GM19035 (cell line): ENCODE measurements at regions not wholly inside any gene's neighbourhood (a gene's known extent, or its start where the extent isn't known, plus 50 kb on each side); places are given as distances from the start of the nearest gene placed in this dataset.
"Not testable (repeated sequence)": the region's sequence is repeated elsewhere in the genome, so short reads cannot be mapped to it uniquely, and the experiment has no call there.

ENCODE experiments used
- ATAC-seq: cut with Tn5 transposase; IDR thresholded peaks from one replicate; pipeline ENCODE4 v1.9.1; 2021; ENCODE audit not compliant: unreplicated experiment

- ATAC-seq = no peak
These were observed 51.0 kb upstream of the RCBTB2 start for GRCh38 chr13:48583859-48584311.

DNA sequence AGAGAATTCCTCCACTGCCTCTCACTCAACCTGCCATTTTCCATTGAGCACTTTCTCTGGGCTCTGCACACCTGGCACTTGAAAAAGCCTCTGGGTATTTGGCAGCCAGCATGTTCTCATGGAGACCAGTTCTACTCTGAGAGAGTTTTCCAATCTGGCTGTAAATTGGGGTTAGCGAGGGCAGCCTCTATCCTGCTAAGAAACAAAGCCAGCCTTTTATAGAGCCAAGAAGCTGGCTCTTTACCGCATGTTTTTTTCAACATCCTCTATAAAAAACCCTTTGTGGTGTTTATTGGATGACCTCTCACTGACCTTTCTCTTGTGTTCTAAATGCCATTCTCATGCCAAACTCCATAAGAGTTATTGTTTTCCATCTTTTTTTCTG lies 52.6 kb upstream of the RCBTB2 start:
- no peak for ATAC-seq

DNA sequence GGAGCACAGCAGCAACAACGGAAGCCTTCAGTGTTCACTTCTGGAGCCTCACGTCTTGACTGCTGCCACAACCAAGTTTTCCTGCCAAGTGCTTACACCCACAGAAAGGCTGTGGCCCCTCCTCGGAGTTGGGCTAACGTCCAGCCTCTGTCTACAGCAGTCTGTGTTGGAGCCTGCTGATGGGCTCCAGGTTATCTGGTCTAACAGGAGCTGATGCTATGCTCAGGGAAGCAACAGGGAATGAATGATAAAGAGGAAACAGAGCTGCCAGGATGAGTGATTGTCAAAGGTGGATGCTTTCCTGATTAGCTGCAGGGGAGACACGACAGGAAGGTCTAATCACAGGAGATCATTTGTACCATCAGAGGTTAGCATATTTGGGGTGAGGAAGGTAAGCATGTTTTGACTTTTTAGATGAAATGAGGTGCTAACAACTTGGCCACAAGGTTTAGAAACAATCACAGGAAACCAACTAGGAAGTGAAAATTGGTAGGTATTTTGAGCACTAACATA lies 53.8 kb upstream of the RCBTB2 start:
- ATAC-seq = no peak

- no peak for ATAC-seq
These were observed 55.2 kb upstream of the RCBTB2 start for GRCh38 chr13:48588120-48588519.

DNA sequence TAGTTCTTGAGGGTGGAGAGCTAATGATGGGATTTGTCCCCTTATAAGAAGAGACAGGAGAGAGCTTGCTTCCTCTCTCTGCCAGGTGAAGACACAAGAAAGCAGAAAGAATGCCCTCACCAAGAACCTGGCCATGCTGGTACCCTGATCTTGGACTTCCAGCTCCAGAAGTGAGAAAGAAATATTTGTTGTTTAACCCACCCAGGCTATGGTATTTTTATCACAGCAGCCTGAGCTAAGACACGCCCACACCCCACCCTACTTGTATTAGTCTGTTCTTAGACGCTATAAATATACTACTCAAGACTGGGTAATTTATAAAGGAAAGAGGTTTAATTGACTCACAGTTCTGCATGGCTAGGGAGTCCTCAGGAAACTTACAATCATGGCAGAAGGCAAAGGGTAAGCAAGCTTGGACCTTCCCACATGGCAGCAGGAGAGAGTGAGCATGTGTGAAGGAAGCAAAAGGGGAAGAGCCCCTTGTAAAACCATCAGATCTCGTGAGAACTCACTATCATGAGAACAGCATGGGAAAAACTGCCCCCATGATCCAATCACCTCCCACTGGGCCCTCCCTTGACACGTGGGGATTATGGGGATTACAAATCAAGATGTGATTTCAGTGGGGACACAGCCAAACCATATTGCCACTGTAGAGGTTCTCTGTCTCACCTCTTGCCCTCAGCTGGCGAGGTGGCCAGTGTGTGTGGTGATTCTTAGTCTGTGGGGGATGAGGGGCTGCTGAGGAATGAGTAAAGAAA lies 57.4 kb upstream of the RCBTB2 start:
- ATAC-seq = no peak

DNA sequence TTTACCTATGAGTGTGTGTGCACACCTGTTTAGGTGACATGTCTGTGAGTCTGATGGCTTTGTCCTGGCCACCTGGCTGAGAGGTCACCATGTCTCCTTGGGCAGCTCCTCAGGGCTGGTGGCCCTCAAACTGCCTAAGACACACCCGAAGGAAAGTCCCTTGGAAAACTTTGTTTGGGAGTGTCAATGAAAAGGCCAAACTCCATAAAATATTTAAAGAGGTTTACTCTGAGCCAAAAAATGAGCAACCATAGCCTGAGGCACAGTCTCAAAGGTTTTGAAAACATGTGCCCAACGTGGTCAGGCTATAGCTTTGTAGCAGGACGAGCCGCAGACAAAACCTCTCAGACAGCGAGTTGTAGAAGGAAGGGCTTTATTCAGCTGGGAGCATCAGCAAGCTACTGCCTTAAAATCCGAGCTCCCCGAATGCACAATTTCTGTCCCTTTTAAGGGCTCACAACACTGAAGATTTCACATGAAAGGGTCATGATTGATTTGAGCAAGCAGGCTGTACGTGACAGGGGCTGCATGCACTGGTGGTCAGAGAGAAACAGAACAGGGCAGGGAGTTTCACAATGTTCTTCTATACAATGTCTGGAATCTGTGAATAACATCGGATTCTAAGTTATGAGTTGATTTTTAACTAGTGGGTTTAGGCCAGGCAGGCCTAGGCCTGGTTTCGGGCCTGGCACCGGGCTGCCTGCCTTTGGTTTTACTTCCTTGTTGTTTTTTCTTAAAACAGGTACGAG lies 58.4 kb upstream of the RCBTB2 start:
- not testable (repeated sequence) for ATAC-seq

GRCh38 chr13:48591889-48592687 lies 59.2 kb upstream of the RCBTB2 start:
- no peak for ATAC-seq

- ATAC-seq = no peak
These were observed 59.8 kb upstream of the RCBTB2 start for GRCh38 chr13:48592688-48593049.

- no peak for ATAC-seq
These were observed 60.2 kb upstream of the CYSLTR2 start for GRCh38 chr13:48593536-48593935.

DNA sequence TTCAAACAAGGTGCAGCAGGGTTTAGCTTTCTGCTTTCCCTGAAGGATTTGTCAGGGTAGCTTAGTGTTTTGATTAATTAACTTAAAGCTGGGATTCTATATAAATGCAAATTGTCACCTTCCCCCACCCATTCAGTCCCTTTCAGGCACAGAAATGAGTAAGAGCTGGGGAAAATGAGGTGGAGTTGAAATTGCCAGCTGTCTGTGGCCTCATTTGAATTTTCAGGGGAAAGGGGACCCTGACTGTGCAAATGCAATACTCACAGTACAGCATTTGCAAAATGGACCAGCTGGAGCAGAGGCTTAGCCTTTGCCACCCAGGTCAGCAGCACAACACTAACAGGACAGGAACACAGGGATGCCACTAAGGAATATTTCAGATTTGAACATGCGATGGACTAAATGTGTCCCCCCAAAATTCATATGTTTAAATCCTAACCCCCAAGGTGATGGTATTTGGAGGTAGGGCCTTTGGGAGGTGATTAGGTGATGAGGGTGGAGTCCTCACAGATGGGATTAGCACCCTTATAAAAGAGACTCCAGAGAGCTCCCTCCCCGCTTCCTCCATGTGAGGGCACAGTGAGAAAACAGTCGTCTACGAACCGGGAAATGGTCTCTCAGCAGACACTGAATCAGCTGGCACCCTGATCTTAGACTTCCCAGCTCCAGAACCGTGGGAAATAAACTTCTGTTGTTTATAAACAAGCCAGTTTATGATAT lies 59.5 kb upstream of the CYSLTR2 start:
- no peak for ATAC-seq

DNA sequence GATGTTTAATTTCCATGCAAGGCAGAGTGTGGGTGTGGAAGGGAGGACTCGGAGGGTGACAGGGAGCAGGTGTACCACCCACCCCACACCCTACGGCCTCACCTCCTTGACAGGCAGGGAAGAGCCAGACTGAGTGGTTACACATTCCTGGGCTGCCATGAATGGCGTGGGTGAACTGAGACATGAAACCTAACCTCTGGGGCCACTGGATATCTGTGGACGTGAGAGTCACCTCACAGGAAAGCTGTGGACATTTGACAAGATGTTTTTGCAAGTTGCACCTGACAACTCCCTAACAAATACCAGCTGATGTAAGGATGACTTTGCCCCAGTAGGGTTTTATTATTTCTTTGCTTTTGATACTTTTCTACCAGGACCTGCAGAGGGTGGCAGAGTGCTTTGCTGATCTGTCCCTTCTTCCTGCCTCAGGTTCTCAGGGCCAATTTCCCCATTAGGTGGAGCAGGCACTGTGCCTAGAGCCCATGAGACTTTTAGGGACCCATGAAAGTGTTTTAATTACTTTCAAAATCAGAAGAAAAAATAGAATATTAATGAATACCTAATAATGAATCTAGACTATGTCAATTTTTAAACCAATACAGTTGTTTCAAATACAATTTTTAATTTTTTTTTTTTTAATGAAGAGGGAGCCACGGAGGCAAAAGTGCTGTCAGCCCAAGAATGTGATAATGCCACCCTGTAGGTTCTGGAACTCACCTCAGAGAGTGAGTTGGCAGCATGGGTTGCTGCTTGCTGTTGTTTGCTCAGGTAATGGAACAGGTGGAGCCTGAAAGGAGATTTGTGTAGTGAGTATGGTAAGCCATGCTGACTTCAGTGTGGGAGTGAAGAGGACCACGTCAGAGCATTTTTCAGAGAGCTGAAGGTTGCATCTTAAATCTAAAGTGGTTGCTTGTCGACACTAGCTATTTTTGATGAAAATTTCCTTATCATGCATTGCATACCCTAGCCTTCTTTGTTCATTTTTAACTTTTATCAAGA lies 58.0 kb upstream of the CYSLTR2 start:
- peak; percentile 75 for ATAC-seq

DNA sequence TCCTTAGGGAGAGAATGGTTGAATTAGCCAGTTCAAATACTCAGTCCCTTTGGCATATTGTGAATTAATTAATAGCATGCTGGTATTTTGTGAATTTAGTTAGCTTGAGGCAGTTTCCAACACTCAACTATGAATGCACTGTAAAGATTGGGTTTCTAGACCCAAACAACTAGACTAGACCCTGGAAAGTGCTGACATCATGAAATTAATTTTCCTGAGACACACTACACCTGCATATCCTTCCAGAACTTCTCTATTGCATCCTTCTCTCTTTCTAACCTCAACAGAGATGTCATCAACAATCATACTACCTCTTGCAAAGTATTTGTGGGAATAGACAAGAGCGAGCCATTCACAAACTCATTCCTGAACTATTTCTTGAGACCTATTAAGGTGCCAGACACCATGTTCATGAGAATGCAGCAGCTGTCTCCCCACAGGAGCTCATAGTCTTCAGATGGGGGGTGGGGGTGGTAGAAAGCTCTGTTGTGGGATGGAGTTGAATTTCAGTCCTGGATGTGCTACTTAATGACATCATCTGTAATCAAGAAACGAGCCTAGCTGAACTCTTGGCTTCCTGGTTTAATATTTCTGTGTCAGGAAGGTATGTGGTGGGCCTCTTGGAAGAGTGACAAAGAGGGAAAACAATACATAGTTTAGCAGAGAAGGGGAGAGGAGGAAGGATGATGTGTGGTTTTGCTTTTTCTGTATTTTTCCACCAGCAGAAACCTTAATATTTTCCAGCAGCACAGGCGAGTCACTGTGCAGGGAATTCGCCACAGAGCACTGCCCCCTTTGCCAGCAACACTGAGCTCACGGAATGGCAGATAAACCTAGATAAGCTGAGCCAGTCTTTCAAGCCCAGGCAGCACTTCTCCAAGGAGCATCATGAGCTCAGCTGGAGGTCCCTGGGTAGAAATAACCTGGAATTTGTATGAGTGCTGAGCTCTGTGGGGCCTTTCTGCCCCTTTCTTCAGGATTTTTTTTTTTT lies 53.1 kb upstream of the CYSLTR2 start:
- no peak for ATAC-seq

- ATAC-seq = no peak
These were observed 51.3 kb upstream of the CYSLTR2 start for GRCh38 chr13:48602296-48603016.

- no peak for ATAC-seq
These were observed 50.4 kb upstream of the CYSLTR2 start for GRCh38 chr13:48603375-48603774.
